SK-N-SH (cell line): ENCODE measurements at regions not wholly inside any gene's neighbourhood (a gene's known extent, or its start where the extent isn't known, plus 50 kb on each side); places are given as distances from the start of the nearest gene placed in this dataset.

Experiments used
- CTCF ChIA-PET: fragments of 300-600, 350-600 bp; formaldehyde crosslinking; extraction: SDS; loops from one replicate; lab custom pipeline; 2021; lab: Yijun Ruan, JAX
- POLR2A ChIA-PET: fragments of 350-600 bp; sonication (Branson Sonifier 250); formaldehyde crosslinking; extraction: SDS; loops from one replicate; lab custom pipeline; 2020; ENCODE audit warnings: antibody characterized with exemption, inconsistent platforms; lab: Yijun Ruan, JAX
- DNase-seq: peaks from one replicate; pipeline ENCODE4 v3.0.0; 2012
- H2AFZ ChIP-seq: fragments of 200-600 bp; sonication (generic); 2 replicates; pipeline ENCODE4 v1.8.1; 2016; ENCODE audit warnings: antibody characterized with exemption, mild to moderate bottlenecking, low read depth
- H3F3A ChIP-seq: fragments of 200-600 bp; sonication (generic); replicated peaks from 2 replicates; pipeline ENCODE3; 2016; ENCODE audit warnings: antibody characterized with exemption, mild to moderate bottlenecking; ENCODE audit not compliant: insufficient read depth
- H3K27ac ChIP-seq, 2 experiments: fragments of 200-500 bp in 1 of 2; fragments of 200-600 bp in 1 of 2; sonication (Bioruptor generic) in 1 of 2; sonication (generic), shearing (Covaris generic) in 1 of 2; 2 replicates each; pipeline versions ENCODE4 v1.5.1 to v1.6.1; 2014 to 2016; ENCODE audit warnings: low read depth in 2 of 2, inconsistent platforms in 1 of 2, low read length in 1 of 2, mild to moderate bottlenecking in 1 of 2, mixed read lengths in 1 of 2
- H3K27me3 ChIP-seq: fragments of 200-600 bp; sonication (generic), shearing (Covaris generic); 2 replicates; pipeline ENCODE4 v1.6.1; 2016; ENCODE audit warnings: mixed run types; ENCODE audit not compliant: insufficient read depth
- H3K36me3 ChIP-seq, 2 experiments: fragments of 200-500 bp in 1 of 2; fragments of 200-600 bp in 1 of 2; sonication (Bioruptor generic) in 1 of 2; sonication (generic) in 1 of 2; replicated peaks in 1 of 2; 2 replicates each; pipeline versions ENCODE3 to v1.5.1; 2014 to 2016; ENCODE audit warnings: low read length in 1 of 2, mild to moderate bottlenecking in 1 of 2; ENCODE audit not compliant: insufficient read depth in 2 of 2, control insufficient read depth in 1 of 2
- H3K4me1 ChIP-seq, 2 experiments: fragments of 200-500 bp in 1 of 2; fragments of 200-600 bp in 1 of 2; sonication (Bioruptor generic) in 1 of 2; sonication (generic), shearing (Covaris generic) in 1 of 2; 2 replicates each; pipeline versions ENCODE4 v1.5.1 to v1.6.1; 2014 to 2016; ENCODE audit warnings: low read depth in 1 of 2, low read length in 1 of 2, mixed run types in 1 of 2; ENCODE audit not compliant: insufficient read depth in 2 of 2, control insufficient read depth in 1 of 2
- H3K4me2 ChIP-seq: fragments of 200-600 bp; sonication (generic), shearing (Covaris generic); 2 replicates; pipeline ENCODE4 v1.6.1; 2017; ENCODE audit warnings: mixed run types
- H3K4me3 ChIP-seq, 2 experiments: fragments of 200-500 bp in 1 of 2; fragments of 200-600 bp in 1 of 2; sonication (Bioruptor generic) in 1 of 2; sonication (generic), shearing (Covaris generic) in 1 of 2; 2 replicates each; pipeline versions ENCODE4 v1.5.1 to v1.8.1; 2014 to 2016; ENCODE audit warnings: low read depth in 2 of 2, inconsistent platforms in 1 of 2, low read length in 1 of 2, mild to moderate bottlenecking in 1 of 2, mixed read lengths in 1 of 2, moderate library complexity in 1 of 2
- H3K79me2 ChIP-seq: fragments of 200-600 bp; sonication (generic); 2 replicates; pipeline ENCODE4 v1.8.1; 2017; ENCODE audit warnings: mild to moderate bottlenecking; ENCODE audit not compliant: insufficient read depth
- H3K9ac ChIP-seq: fragments of 200-600 bp; sonication (generic); 2 replicates; pipeline ENCODE4 v1.6.1; 2017; ENCODE audit warnings: mixed run types
- H3K9me2 ChIP-seq: fragments of 200-600 bp; sonication (generic); 2 replicates; pipeline ENCODE4 v1.6.1; 2017; ENCODE audit warnings: mixed run types
- H3K9me3 ChIP-seq: fragments of 200-600 bp; sonication (generic); 2 replicates; pipeline ENCODE4 v1.6.1; 2017; ENCODE audit warnings: mixed run types, mild to moderate bottlenecking, moderate library complexity
- H4K20me1 ChIP-seq: fragments of 200-600 bp; sonication (generic); 2 replicates; pipeline ENCODE4 v1.6.1; 2017; ENCODE audit warnings: mild to moderate bottlenecking, mixed run types; ENCODE audit not compliant: insufficient read depth
- CHD2 ChIP-seq: fragments of 150-350 bp; IDR thresholded peaks from 2 replicates; pipeline ENCODE4 v1.6.1; 2018; ENCODE audit warnings: low read length; ENCODE audit not compliant: partially characterized antibody
- EZH2phosphoT487 ChIP-seq: fragments of 200-600 bp; sonication (generic); IDR thresholded peaks from 2 replicates; pipeline ENCODE4 v1.6.1; 2017; ENCODE audit warnings: low read depth, mixed run types, mild to moderate bottlenecking, antibody characterized with exemption, moderate library complexity, borderline replicate concordance
- FOSL2 ChIP-seq: IDR thresholded peaks from 2 replicates; pipeline ENCODE4 v1.4.0; 2012; ENCODE audit warnings: low read depth, mild to moderate bottlenecking, moderate library complexity, borderline replicate concordance
- FOXJ3 ChIP-seq: sonication (generic); formaldehyde crosslinking; IDR thresholded peaks from 2 replicates; pipeline ENCODE4 v1.5.1; 2020; ENCODE audit warnings: mild to moderate bottlenecking, missing genetic modification reagents
- GABPA ChIP-seq: IDR thresholded peaks from 2 replicates; pipeline ENCODE4 v1.4.0; 2012; ENCODE audit warnings: low read depth, mild to moderate bottlenecking
- GATA2 ChIP-seq: sonication (generic); formaldehyde crosslinking; IDR thresholded peaks from 2 replicates; pipeline ENCODE4 v1.5.0; 2020; ENCODE audit warnings: mild to moderate bottlenecking, missing genetic modification reagents
- MAX ChIP-seq: IDR thresholded peaks from 2 replicates; pipeline ENCODE4 v1.4.0; 2012; ENCODE audit warnings: low read depth
- MXI1 ChIP-seq: IDR thresholded peaks from 2 replicates; pipeline ENCODE4 v1.6.1; 2012; ENCODE audit warnings: mild to moderate bottlenecking, low read depth, low read length, improper control_type of control experiment
- NRF1 ChIP-seq: IDR thresholded peaks from 2 replicates; pipeline ENCODE4 v1.6.1; 2012; ENCODE audit warnings: low read depth, mild to moderate bottlenecking, low read length
- RFX5 ChIP-seq: IDR thresholded peaks from 2 replicates; pipeline ENCODE4 v1.6.1; 2012; ENCODE audit warnings: mild to moderate bottlenecking, improper control_type of control experiment, low read length
- RXRA ChIP-seq: IDR thresholded peaks from 2 replicates; pipeline ENCODE4 v1.4.0; 2012; ENCODE audit warnings: low read depth, mild to moderate bottlenecking, borderline replicate concordance
- TCF12 ChIP-seq: IDR thresholded peaks from 2 replicates; pipeline ENCODE4 v1.4.0; 2012
- WGBS: methylation state at CpG from one replicate; pipeline ENCODE4 v1.1.6; 2017; ENCODE audit warnings: low lambda C conversion rate; 5-methylcytosine and 5-hydroxymethylcytosine counted together
- TF ChIP-seq, protein P1 (sequence below): IDR thresholded peaks from 2 replicates; pipeline ENCODE4 v1.4.0; 2012; ENCODE audit warnings: low read depth, borderline replicate concordance

GRCh38 chr4:178814908-178815307 is 1372.7 kb upstream of the AGA start:
- no peak overlapping the region for H2AFZ ChIP-seq
- no peaks in the 10 kb centered on the region for H3F3A ChIP-seq
- no peaks in the 10 kb centered on the region for H3K36me3 ChIP-seq
- no peak overlapping the region for H3K4me2 ChIP-seq
- WGBS: 9% methylated on average over 2 of the region's 2 CpGs
- no peak overlapping the region for H3K27ac ChIP-seq
- no peaks in the 10 kb centered on the region for H3K4me1 ChIP-seq
- H3K27me3 ChIP-seq: no peaks in the 10 kb centered on the region
- H3K9me3 ChIP-seq: no peaks in the 10 kb centered on the region
- no peak for TF ChIP-seq CHD2
- TF ChIP-seq NRF1: no peak
- TF ChIP-seq FOXJ3 (CRISPR knock-in tag): no peak
- TF ChIP-seq RXRA: no peak
- TF ChIP-seq, protein P1, sequence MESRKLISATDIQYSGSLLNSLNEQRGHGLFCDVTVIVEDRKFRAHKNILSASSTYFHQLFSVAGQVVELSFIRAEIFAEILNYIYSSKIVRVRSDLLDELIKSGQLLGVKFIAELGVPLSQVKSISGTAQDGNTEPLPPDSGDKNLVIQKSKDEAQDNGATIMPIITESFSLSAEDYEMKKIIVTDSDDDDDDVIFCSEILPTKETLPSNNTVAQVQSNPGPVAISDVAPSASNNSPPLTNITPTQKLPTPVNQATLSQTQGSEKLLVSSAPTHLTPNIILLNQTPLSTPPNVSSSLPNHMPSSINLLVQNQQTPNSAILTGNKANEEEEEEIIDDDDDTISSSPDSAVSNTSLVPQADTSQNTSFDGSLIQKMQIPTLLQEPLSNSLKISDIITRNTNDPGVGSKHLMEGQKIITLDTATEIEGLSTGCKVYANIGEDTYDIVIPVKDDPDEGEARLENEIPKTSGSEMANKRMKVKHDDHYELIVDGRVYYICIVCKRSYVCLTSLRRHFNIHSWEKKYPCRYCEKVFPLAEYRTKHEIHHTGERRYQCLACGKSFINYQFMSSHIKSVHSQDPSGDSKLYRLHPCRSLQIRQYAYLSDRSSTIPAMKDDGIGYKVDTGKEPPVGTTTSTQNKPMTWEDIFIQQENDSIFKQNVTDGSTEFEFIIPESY: no peak
- TF ChIP-seq TCF12: no peak
- TF ChIP-seq RFX5: no peak
- TF ChIP-seq MAX: no peak
- no peak for TF ChIP-seq GABPA
- TF ChIP-seq GATA2: no peak
- no peak for TF ChIP-seq EZH2phosphoT487
- TF ChIP-seq, all 33 proteins: peak for 0
- no peak for DNase-seq
- H3K4me3 ChIP-seq: no peak overlapping the region
- no peaks in the 10 kb centered on the region for H3K79me2 ChIP-seq
- H3K9ac ChIP-seq: no peak overlapping the region
- no peaks in the 10 kb centered on the region for H4K20me1 ChIP-seq
- ChIA-PET CTCF (no interaction called here), POLR2A (no interaction called here)
- H3K9me2 ChIP-seq: no peaks in the 10 kb centered on the region

GRCh38 chr4:178823673-178824295 is 1381.5 kb upstream of the AGA start:
- no peak overlapping the region for H3K4me2 ChIP-seq
- H3K9me3 ChIP-seq: no peaks in the 10 kb centered on the region
- H3K9me2 ChIP-seq: no peaks in the 10 kb centered on the region
- H3K4me1 ChIP-seq: no peaks in the 10 kb centered on the region
- no peak overlapping the region for H3K9ac ChIP-seq
- no peak overlapping the region for H3K4me3 ChIP-seq
- POLR2A ChIA-PET: no interaction called here
- H2AFZ ChIP-seq: no peak overlapping the region
- WGBS: 0% methylated on average over 2 of the region's 2 CpGs
- H3K27me3 ChIP-seq: no peaks in the 10 kb centered on the region
- no peak for DNase-seq
- H3K27ac ChIP-seq: no peak overlapping the region
- H3K79me2 ChIP-seq: no peaks in the 10 kb centered on the region
- H4K20me1 ChIP-seq: no peaks in the 10 kb centered on the region
- H3K36me3 ChIP-seq: no peaks in the 10 kb centered on the region
- H3F3A ChIP-seq: no peaks in the 10 kb centered on the region
- CTCF ChIA-PET: no interaction called here
- TF ChIP-seq MXI1 (no peak), TCF12 (no peak), FOSL2 (no peak)
- TF ChIP-seq, all 33 proteins: peak for 0
